ENCODE measurements at regions not wholly inside any gene's neighbourhood (a gene's known extent, or its start where the extent isn't known, plus 50 kb on each side); places are given as distances from the start of the nearest gene placed in this dataset.

DNA sequence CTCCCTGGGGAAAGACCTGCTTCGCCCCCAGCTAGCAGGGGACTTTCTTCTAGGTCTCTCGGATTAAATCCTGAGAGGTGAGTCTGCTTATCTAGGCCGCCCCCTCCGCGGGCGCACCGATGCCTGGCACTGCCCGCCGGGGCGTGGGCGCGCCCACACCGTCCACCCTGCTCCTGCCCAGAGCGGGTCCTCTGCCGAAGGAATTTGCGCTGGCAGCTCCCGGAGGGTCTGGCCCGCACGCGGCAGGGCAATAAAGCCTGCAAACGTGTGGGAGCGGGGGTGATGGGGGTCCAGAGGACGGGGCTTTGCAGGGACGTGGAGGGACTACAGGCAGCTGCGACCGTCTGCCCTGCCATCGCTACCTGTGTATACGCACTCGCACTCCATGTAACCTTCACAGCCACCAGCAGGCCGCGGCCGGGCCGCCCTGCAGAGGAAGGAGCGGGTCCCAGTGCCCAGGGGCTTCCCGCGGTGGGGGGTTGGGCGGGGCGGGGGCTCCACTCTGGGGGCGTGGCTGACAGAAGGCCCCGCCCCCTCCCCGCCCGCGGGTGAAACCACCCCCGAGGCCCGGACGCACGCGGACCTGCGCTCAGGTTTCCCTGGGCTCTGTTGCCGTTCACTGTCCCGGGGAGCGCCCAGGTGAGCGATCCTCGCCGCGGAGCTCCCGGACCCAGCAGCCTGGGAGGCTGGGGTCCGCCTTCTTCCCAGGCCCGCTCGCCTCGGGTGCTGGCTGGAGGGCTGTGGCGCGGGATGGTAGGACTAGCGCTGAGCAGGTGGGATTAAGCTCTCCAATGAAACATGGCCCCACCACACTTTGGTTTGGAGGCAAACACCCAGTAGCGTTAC is 174.5 kb upstream of the HS6ST1 start:
- Histone ChIP-seq H3K27me3 (replicated peaks; ENCODE audit: insufficient read depth, low read depth, low read length, poor library complexity) (no peaks in the 10 kb centered on the region), H3K9me3 (ENCODE audit: low read depth, low read length, poor library complexity, severe bottlenecking) (no peaks in the 10 kb centered on the region), H3K27ac (ENCODE audit: low read depth, low read length, poor library complexity, severe bottlenecking) (no peak overlapping the region), H3K36me3 (ENCODE audit: insufficient read depth, low read length, poor library complexity, severe bottlenecking) (no peaks in the 10 kb centered on the region), H3K4me3 (ENCODE audit: low read depth, low read length, poor library complexity, severe bottlenecking) (no peak overlapping the region), H3K4me1 (ENCODE audit: insufficient read depth, low read length, poor library complexity, severe bottlenecking) (no peaks in the 10 kb centered on the region)
- TF ChIP-seq EZH2 (IDR thresholded peaks at IDR 0.05; ENCODE audit: borderline replicate concordance, low read depth, low read length, poor library complexity, severe bottlenecking): no peak
- TF ChIP-seq, protein P1, sequence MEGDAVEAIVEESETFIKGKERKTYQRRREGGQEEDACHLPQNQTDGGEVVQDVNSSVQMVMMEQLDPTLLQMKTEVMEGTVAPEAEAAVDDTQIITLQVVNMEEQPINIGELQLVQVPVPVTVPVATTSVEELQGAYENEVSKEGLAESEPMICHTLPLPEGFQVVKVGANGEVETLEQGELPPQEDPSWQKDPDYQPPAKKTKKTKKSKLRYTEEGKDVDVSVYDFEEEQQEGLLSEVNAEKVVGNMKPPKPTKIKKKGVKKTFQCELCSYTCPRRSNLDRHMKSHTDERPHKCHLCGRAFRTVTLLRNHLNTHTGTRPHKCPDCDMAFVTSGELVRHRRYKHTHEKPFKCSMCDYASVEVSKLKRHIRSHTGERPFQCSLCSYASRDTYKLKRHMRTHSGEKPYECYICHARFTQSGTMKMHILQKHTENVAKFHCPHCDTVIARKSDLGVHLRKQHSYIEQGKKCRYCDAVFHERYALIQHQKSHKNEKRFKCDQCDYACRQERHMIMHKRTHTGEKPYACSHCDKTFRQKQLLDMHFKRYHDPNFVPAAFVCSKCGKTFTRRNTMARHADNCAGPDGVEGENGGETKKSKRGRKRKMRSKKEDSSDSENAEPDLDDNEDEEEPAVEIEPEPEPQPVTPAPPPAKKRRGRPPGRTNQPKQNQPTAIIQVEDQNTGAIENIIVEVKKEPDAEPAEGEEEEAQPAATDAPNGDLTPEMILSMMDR (conservative IDR thresholded peaks at IDR 0.05; ENCODE audit: low read depth, low read length): no peak
- intact Hi-C loops (cut with micrococcal nuclease; ENCODE audit: unreplicated experiment): no loop called here
- BruUV-seq (replicated peaks): no TSS peak
- POLR2A ChIA-PET (ENCODE audit: low non-redundant PET): no interaction called here
- CTCF ChIA-PET: no interaction called here
- no peak for DNase-seq (ENCODE audit: low spot score)

DNA sequence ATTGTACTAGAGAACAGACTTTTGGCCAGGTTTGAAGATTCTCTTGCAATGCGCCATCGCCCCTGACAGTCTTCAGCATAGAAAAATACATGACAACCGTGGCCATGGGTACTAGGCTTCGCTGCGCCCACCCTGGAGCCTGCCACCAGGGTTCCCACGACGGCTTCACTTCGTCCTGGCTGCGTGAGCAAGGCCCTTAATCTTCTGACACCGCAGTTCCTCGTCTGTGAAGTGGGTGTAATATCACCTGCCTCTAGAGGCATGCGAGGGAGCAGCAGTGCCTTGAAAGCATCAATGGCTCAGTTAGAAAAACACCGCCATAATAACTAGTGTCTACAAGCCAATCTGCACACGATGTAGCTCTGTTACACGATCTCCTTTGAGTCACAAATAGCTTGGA is 175.2 kb upstream of the HS6ST1 start:
- intact Hi-C loops (cut with micrococcal nuclease; ENCODE audit: unreplicated experiment): no loop called here
- H3K4me3 ChIP-seq (ENCODE audit: low read depth, low read length, poor library complexity, severe bottlenecking): no peak overlapping the region
- no peaks in the 10 kb centered on the region for H3K9me3 ChIP-seq (ENCODE audit: low read depth, low read length, poor library complexity, severe bottlenecking)
- no peaks in the 10 kb centered on the region for H3K27me3 ChIP-seq (replicated peaks; ENCODE audit: insufficient read depth, low read depth, low read length, poor library complexity)
- H3K4me1 ChIP-seq (ENCODE audit: insufficient read depth, low read length, poor library complexity, severe bottlenecking): no peaks in the 10 kb centered on the region
- ChIA-PET POLR2A (ENCODE audit: low non-redundant PET) (no interaction called here), CTCF (no interaction called here)
- no peaks in the 10 kb centered on the region for H3K36me3 ChIP-seq (ENCODE audit: insufficient read depth, low read length, poor library complexity, severe bottlenecking)
- no peak for TF ChIP-seq EZH2 (IDR thresholded peaks at IDR 0.05; ENCODE audit: borderline replicate concordance, low read depth, low read length, poor library complexity, severe bottlenecking)
- TF ChIP-seq, protein P1 (conservative IDR thresholded peaks at IDR 0.05; ENCODE audit: low read depth, low read length): no peak
- DNase-seq (ENCODE audit: low spot score): no peak
- no peak overlapping the region for H3K27ac ChIP-seq (ENCODE audit: low read depth, low read length, poor library complexity, severe bottlenecking)
- BruUV-seq (replicated peaks): no TSS peak

DNA sequence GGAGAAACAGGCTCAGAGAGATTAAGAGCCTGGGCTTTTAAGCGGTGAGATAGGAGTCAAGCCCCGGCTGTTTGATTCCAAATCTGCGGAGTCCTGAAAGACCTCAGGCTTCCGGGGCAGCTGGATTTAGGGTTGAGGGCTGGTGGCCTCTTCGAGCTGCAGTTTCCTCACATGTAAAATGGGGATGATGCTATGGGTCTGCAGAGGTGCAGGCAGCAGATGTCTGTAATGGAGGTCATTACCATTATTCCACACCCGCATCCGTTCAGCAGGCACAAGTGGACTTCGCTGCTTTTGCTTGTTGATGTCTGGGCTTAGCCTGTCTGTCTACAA is 175.6 kb upstream of the HS6ST1 start:
- DNase-seq (ENCODE audit: low spot score): no peak

More for the DNA sequence above, 175.6 kb upstream of the HS6ST1 start:
- Histone ChIP-seq H3K9me3 (ENCODE audit: low read depth, low read length, poor library complexity, severe bottlenecking) (no peaks in the 10 kb centered on the region), H3K27me3 (replicated peaks; ENCODE audit: insufficient read depth, low read depth, low read length, poor library complexity) (no peaks in the 10 kb centered on the region), H3K36me3 (ENCODE audit: insufficient read depth, low read length, poor library complexity, severe bottlenecking) (no peaks in the 10 kb centered on the region), H3K4me3 (ENCODE audit: low read depth, low read length, poor library complexity, severe bottlenecking) (no peak overlapping the region), H3K4me1 (ENCODE audit: insufficient read depth, low read length, poor library complexity, severe bottlenecking) (no peaks in the 10 kb centered on the region), H3K27ac (ENCODE audit: low read depth, low read length, poor library complexity, severe bottlenecking) (no peak overlapping the region)
- intact Hi-C loops (cut with micrococcal nuclease; ENCODE audit: unreplicated experiment): no loop called here
- POLR2A ChIA-PET (ENCODE audit: low non-redundant PET): no interaction called here
- TF ChIP-seq, protein P1 (conservative IDR thresholded peaks at IDR 0.05; ENCODE audit: low read depth, low read length): no peak
- TF ChIP-seq EZH2 (IDR thresholded peaks at IDR 0.05; ENCODE audit: borderline replicate concordance, low read depth, low read length, poor library complexity, severe bottlenecking): no peak
- no TSS peak for BruUV-seq (replicated peaks)
- CTCF ChIA-PET: no interaction called here

Data from A673 (cell line).